ENCODE measurements at regions not wholly inside any gene's neighbourhood (a gene's known extent, or its start where the extent isn't known, plus 50 kb on each side); places are given as distances from the start of the nearest gene placed in this dataset.

- intact Hi-C loops (cut with DNase I, micrococcal nuclease), result no loop called here
- DNase-seq (no peak), ATAC-seq (no peak)
These were observed 307.6 kb downstream of the MSX2 start for GRCh38 chr5:175032013-175032412.

- ATAC-seq (no peak), DNase-seq (no peak)
- intact Hi-C loops (cut with DNase I, micrococcal nuclease), result no loop called here
These were observed 303.0 kb downstream of the MSX2 start for GRCh38 chr5:175027390-175027789.

- intact Hi-C loops (cut with DNase I, micrococcal nuclease), result no loop called here
- no peak for DNase-seq
- no peak for ATAC-seq
These were observed 300.7 kb downstream of the MSX2 start for GRCh38 chr5:175025077-175025476.

GRCh38 chr5:175021841-175022625 is 297.7 kb downstream of the MSX2 start:
- DNase-seq (no peak), ATAC-seq (no peak)
- intact Hi-C loops (cut with DNase I, micrococcal nuclease), result no loop called here

GRCh38 chr5:175021321-175021720 is 296.9 kb downstream of the MSX2 start:
- ATAC-seq (no peak), DNase-seq (no peak)
- intact Hi-C loops (cut with DNase I, micrococcal nuclease), result no loop called here

GRCh38 chr5:175015028-175015685 is 290.8 kb downstream of the MSX2 start:
- ATAC-seq, result no peak

GRCh38 chr5:175013251-175013650 is 288.9 kb downstream of the MSX2 start:
- no peak for DNase-seq
- intact Hi-C loops (cut with DNase I, micrococcal nuclease), result no loop called here
- no peak for ATAC-seq

More at GRCh38 chr5:175015028-175015685, 290.8 kb downstream of the MSX2 start:
- intact Hi-C loops (cut with DNase I, micrococcal nuclease), result no loop called here
- no peak for DNase-seq

GRCh38 chr5:175012267-175012666 is 287.9 kb downstream of the MSX2 start:
- intact Hi-C loops (cut with DNase I, micrococcal nuclease), result no loop called here
- ATAC-seq (no peak), DNase-seq (no peak)

- ATAC-seq, result no peak
- no peak for DNase-seq
- intact Hi-C loops (cut with DNase I, micrococcal nuclease), result no loop called here
These were observed 279.1 kb downstream of the MSX2 start for GRCh38 chr5:175003531-175003930.

- DNase-seq (no peak), ATAC-seq (no peak)
- intact Hi-C loops (cut with DNase I, micrococcal nuclease), result no loop called here
These were observed 277.7 kb downstream of the MSX2 start for GRCh38 chr5:175001876-175002645.

- DNase-seq (no peak), ATAC-seq (no peak)
- intact Hi-C loops (cut with DNase I, micrococcal nuclease), result no loop called here
These were observed 276.9 kb downstream of the MSX2 start for GRCh38 chr5:175001311-175001710.

- ATAC-seq, result no peak
- no peak for DNase-seq
- intact Hi-C loops (cut with DNase I, micrococcal nuclease), result no loop called here
These were observed 275.2 kb downstream of the MSX2 start for GRCh38 chr5:174999581-174999980.

GRCh38 chr5:174998131-174998730 is 273.8 kb downstream of the MSX2 start:
- intact Hi-C loops (cut with DNase I, micrococcal nuclease), result no loop called here
- DNase-seq, result no peak
- ATAC-seq, result no peak

- DNase-seq, result no peak
- no peak for ATAC-seq
- intact Hi-C loops (cut with DNase I, micrococcal nuclease), result no loop called here
These were observed 273.3 kb downstream of the MSX2 start for GRCh38 chr5:174997688-174998087.

- intact Hi-C loops (cut with DNase I, micrococcal nuclease), result no loop called here
- DNase-seq (no peak), ATAC-seq (no peak)
These were observed 272.6 kb downstream of the MSX2 start for GRCh38 chr5:174996941-174997340.

- intact Hi-C loops (cut with DNase I, micrococcal nuclease), result no loop called here
- ATAC-seq, result no peak
- DNase-seq, result no peak
These were observed 271.4 kb downstream of the MSX2 start for GRCh38 chr5:174995827-174996226.

GRCh38 chr5:174991847-174992246 is 267.5 kb downstream of the MSX2 start:
- no peak for DNase-seq
- intact Hi-C loops (cut with DNase I, micrococcal nuclease), result no loop called here

GRCh38 chr5:174990909-174991308 is 266.5 kb downstream of the MSX2 start:
- DNase-seq (no peak), ATAC-seq (no peak)
- intact Hi-C loops (cut with DNase I, micrococcal nuclease), result no loop called here

More at GRCh38 chr5:174991847-174992246, 267.5 kb downstream of the MSX2 start:
- no peak for ATAC-seq

- DNase-seq, result no peak
- ATAC-seq, result no peak
- intact Hi-C loops (cut with DNase I, micrococcal nuclease), result no loop called here
These were observed 263.1 kb downstream of the MSX2 start for GRCh38 chr5:174987443-174988012.

Data from left colon (tissue), 2 donors.